ENCODE measurements at regions not wholly inside any gene's neighbourhood (a gene's known extent, or its start where the extent isn't known, plus 50 kb on each side); places are given as distances from the start of the nearest gene placed in this dataset.

GRCh38 chr2:16312771-16313170, 352.9 kb downstream of the CYRIA start:
- no peak for ATAC-seq (ENCODE audit: insufficient read depth, low FRiP score)
- Histone ChIP-seq H3K9me3 (ENCODE audit: control insufficient read depth in 4 of 4, insufficient read depth in 3 of 4, low read length in 3 of 4) (no peaks in the 10 kb centered on the region), H3K36me3 (ENCODE audit: control insufficient read depth in 4 of 4, insufficient read depth in 4 of 4, low read length in 4 of 4) (no peaks in the 10 kb centered on the region), H3K9ac (ENCODE audit: insufficient read depth in 1 of 2, low read length in 2 of 2) (no peak overlapping the region), H3K4me1 (ENCODE audit: control insufficient read depth in 5 of 5, insufficient read depth in 5 of 5, low read length in 5 of 5) (peaks cover 0 to 3% (median 0%) of the 10 kb centered on the region in 5 donors), H3K4me3 (no peak overlapping the region), H3K27me3 (ENCODE audit: control insufficient read depth in 3 of 3, insufficient read depth in 3 of 3, low read length in 2 of 3) (no peaks in the 10 kb centered on the region), H3K27ac (ENCODE audit: low read depth in 1 of 2, low read length in 1 of 2) (no peak overlapping the region)
- no peak for TF ChIP-seq CTCF (IDR thresholded peaks at IDR 0.05; ENCODE audit: control extremely low read depth, extremely low read depth)
- 90% methylated on average over 2 of the region's 2 CpGs for WGBS, 2 donors
- DNase-seq = no peak

GRCh38 chr2:16311521-16312440, 353.9 kb downstream of the CYRIA start:
- Histone ChIP-seq H3K27me3 (ENCODE audit: control insufficient read depth in 3 of 3, insufficient read depth in 3 of 3, low read length in 2 of 3) (no peaks in the 10 kb centered on the region), H3K9me3 (ENCODE audit: control insufficient read depth in 4 of 4, insufficient read depth in 3 of 4, low read length in 3 of 4) (no peaks in the 10 kb centered on the region), H3K4me1 (ENCODE audit: control insufficient read depth in 5 of 5, insufficient read depth in 5 of 5, low read length in 5 of 5) (no peaks in the 10 kb centered on the region), H3K9ac (ENCODE audit: insufficient read depth in 1 of 2, low read length in 2 of 2) (no peak overlapping the region), H3K4me3 (no peak overlapping the region), H3K27ac (ENCODE audit: low read depth in 1 of 2, low read length in 1 of 2) (no peak overlapping the region), H3K36me3 (ENCODE audit: control insufficient read depth in 4 of 4, insufficient read depth in 4 of 4, low read length in 4 of 4) (no peaks in the 10 kb centered on the region)
- WGBS, 2 donors = 58 to 68% methylated on average over 8 of the region's 8 CpGs
- no peak for TF ChIP-seq CTCF (IDR thresholded peaks at IDR 0.05; ENCODE audit: control extremely low read depth, extremely low read depth)
- ATAC-seq (ENCODE audit: insufficient read depth, low FRiP score) (no peak), DNase-seq (no peak)

GRCh38 chr2:16308816-16309215, 356.8 kb downstream of the CYRIA start:
- no peaks in the 10 kb centered on the region for H3K4me1 ChIP-seq (ENCODE audit: control insufficient read depth in 5 of 5, insufficient read depth in 5 of 5, low read length in 5 of 5)
- ATAC-seq (ENCODE audit: insufficient read depth, low FRiP score) (no peak), DNase-seq (no peak)
- no peak for TF ChIP-seq CTCF (IDR thresholded peaks at IDR 0.05; ENCODE audit: control extremely low read depth, extremely low read depth)
- 92 to 94% methylated on average over 2 of the region's 2 CpGs for WGBS, 2 donors
- no peaks in the 10 kb centered on the region for H3K36me3 ChIP-seq (ENCODE audit: control insufficient read depth in 4 of 4, insufficient read depth in 4 of 4, low read length in 4 of 4)
- no peak overlapping the region for H3K4me3 ChIP-seq
- no peak overlapping the region for H3K27ac ChIP-seq (ENCODE audit: low read depth in 1 of 2, low read length in 1 of 2)
- H3K9ac ChIP-seq (ENCODE audit: insufficient read depth in 1 of 2, low read length in 2 of 2) = no peak overlapping the region
- H3K27me3 ChIP-seq (ENCODE audit: control insufficient read depth in 3 of 3, insufficient read depth in 3 of 3, low read length in 2 of 3) = peaks cover 0 to 2% (median 0%) of the 10 kb centered on the region in 3 donors
- no peaks in the 10 kb centered on the region for H3K9me3 ChIP-seq (ENCODE audit: control insufficient read depth in 4 of 4, insufficient read depth in 3 of 4, low read length in 3 of 4)
